ENCODE measurements at regions not wholly inside any gene's neighbourhood (a gene's known extent, or its start where the extent isn't known, plus 50 kb on each side); places are given as distances from the start of the nearest gene placed in this dataset.
A peak's percentile ranks its signal among the peaks of the same experiment; 100 is the strongest.

- Histone ChIP-seq H3K4me1 (ENCODE audit: control insufficient read depth, insufficient read depth, low read length) (peaks cover 66% of the 10 kb centered on the region), H3K27me3 (ENCODE audit: control insufficient read depth, insufficient read depth, low read length) (no peaks in the 10 kb centered on the region), H3K27ac (ENCODE audit: low read depth, low read length) (peak overlapping the region; percentile 48), H3K36me3 (ENCODE audit: control insufficient read depth, insufficient read depth, low read length) (peaks cover 39% of the 10 kb centered on the region), H3K4me3 (ENCODE audit: low read depth, low read length) (no peak overlapping the region), H3K9me3 (ENCODE audit: control insufficient read depth, insufficient read depth, low read length) (no peaks in the 10 kb centered on the region)
- no peak for DNase-seq (ENCODE audit: low read depth in 4 of 6, low spot score in 6 of 6)
- 78% methylated on average over 4 of the region's 8 CpGs for WGBS (ENCODE audit: insufficient coverage)
These were observed 50.8 kb upstream of the DSN1 start for GRCh38 chr20:36824142-36824940.

DNA sequence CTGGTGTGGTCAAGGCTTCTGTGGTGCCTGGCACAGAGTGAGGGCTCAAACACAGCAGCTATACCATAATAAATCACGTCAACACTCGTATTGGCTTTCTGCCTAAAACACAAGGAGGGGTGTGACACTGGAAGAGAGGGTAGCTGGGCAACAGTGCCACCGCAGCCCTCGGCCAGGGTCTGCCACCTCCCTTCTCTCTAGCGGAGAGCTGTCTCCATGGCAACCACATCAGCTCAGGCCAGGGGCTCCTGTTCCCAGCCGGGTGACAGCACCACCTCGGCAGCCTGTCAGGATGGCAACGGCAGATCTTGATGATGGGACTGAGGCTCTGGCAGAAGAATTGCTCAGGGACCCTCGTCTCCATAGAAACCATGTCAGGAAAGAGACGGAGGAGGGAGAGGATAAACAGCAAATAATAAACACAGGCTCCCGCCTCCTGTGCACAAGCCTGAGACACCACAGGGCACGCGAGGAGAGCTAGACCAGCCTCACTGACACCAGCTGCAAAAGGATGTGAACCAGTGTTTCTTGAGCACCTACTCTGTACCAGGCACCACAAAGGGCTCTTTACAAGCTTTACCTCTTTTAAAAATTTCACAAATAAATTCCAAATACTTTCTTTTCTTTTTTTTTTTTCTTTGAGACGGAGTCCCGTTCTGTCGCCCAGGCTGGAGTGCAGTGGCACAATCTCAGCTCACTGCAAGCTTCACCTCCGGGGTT lies 50.4 kb upstream of the TLDC2 start:
- no peak overlapping the region for H3K4me3 ChIP-seq (ENCODE audit: low read depth, low read length)
- peak; percentile 63 to 97 (median 80) for DNase-seq (ENCODE audit: low read depth in 4 of 6, low spot score in 6 of 6)
- H3K36me3 ChIP-seq (ENCODE audit: control insufficient read depth, insufficient read depth, low read length) = peaks cover 46% of the 10 kb centered on the region
- 25% methylated on average over 11 of the region's 17 CpGs for WGBS (ENCODE audit: insufficient coverage)
- no peaks in the 10 kb centered on the region for H3K9me3 ChIP-seq (ENCODE audit: control insufficient read depth, insufficient read depth, low read length)
- no peaks in the 10 kb centered on the region for H3K27me3 ChIP-seq (ENCODE audit: control insufficient read depth, insufficient read depth, low read length)
- H3K27ac ChIP-seq (ENCODE audit: low read depth, low read length) = peak overlapping the region; percentile 57
- peaks cover 60% of the 10 kb centered on the region for H3K4me1 ChIP-seq (ENCODE audit: control insufficient read depth, insufficient read depth, low read length)

All from spinal cord (tissue), 9 donors.